Renal cortical epithelial cell (primary cell): ENCODE measurements at regions not wholly inside any gene's neighbourhood (a gene's known extent, or its start where the extent isn't known, plus 50 kb on each side); places are given as distances from the start of the nearest gene placed in this dataset.
"Not testable (repeated sequence)": the region's sequence is repeated elsewhere in the genome, so short reads cannot be mapped to it uniquely, and the experiment has no call there.

ENCODE experiments used
- DNase-seq: peaks from one replicate; pipeline ENCODE4 v3.0.0-alpha.2; 2011; ENCODE audit warnings: low read depth

DNA sequence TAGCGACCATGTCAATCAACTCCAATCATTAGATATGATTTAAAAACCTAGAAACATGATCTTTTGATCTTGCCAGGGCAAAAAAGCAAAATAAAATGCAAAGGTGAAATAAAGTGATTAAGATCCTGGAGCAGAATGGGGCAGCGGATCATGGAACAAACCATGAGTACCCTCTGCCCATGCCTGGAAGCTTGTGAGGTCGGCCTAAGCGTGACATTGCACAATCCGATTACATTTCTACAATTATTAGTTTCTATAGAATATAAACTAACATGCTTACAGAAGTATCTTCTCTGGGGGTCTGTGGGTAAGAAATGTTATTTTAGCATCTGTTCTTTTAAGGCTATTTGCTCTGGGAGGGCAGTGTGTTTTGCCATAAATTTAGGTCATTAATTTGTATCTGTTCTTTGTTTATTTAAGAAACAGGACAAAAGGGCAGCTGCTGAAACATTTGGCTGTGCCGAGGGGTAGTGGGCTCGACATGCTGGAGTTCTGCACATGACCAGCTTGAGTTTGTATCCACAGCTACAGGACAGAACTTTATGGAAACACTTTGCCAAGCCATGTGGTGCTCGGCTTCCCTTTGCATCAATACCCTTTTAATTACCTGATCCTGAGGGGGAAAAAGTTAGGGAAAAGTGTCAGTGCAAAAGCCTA is 55.9 kb downstream of the ZBTB18 start:
- no peak for DNase-seq

DNA sequence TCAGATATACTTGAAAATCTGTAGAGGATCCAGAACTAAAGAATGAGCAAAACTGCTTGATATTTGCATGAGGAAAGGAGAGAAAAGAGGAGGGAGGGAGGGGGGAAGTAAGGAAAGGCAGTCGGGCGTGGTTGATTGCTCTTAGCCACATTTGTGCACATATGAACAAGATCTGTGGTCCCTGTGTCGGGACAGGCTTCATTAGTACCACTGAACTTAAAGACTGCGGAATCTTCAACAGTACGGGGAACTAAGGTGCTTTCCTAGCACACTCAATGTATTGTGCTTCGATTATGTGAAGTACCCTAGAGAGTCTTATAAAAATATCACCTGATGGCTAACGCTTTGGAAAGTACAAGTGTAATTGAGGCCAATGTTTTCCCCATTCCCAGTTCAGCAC is 59.9 kb downstream of the ZBTB18 start:
- DNase-seq, result peak; percentile 18

DNA sequence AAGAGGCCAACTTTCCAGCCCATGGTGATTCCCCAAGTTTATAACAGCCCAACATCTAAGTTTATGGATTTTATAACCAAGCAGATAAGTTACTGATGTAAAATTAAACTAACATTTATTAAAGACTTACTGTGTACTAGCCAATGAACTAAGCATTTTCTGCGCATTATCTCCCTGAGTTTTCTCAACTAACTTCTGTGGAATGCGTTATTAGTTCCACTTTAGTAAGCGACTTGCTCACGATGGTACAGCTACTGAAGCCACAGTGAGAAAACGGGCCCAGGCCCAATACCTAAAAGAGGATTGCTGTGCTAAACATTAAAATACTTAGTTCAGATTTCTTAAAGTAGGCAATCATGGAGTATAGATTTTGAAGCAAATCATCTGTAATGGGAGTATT is 61.0 kb downstream of the ZBTB18 start:
- DNase-seq, result peak; percentile 46

DNA sequence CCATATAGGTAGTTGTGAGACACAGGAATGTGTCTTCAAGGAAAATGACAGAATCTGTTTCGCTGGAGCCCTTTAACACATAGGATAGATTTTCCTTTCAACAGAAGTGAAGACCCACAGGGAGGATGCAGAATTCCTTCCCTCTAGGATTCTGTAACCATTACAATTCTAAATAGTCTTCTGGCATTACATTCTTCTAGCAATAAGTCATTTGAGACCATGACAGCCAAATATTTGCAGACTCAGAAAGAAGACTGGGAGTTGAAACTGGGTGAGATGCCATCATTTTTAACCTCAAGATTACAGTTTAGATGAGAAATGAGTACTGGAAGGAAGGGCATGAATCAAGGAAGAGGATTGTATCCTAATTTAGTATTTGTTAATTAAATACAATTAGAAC is 61.6 kb downstream of the ZBTB18 start:
- peak; percentile 23 for DNase-seq

DNA sequence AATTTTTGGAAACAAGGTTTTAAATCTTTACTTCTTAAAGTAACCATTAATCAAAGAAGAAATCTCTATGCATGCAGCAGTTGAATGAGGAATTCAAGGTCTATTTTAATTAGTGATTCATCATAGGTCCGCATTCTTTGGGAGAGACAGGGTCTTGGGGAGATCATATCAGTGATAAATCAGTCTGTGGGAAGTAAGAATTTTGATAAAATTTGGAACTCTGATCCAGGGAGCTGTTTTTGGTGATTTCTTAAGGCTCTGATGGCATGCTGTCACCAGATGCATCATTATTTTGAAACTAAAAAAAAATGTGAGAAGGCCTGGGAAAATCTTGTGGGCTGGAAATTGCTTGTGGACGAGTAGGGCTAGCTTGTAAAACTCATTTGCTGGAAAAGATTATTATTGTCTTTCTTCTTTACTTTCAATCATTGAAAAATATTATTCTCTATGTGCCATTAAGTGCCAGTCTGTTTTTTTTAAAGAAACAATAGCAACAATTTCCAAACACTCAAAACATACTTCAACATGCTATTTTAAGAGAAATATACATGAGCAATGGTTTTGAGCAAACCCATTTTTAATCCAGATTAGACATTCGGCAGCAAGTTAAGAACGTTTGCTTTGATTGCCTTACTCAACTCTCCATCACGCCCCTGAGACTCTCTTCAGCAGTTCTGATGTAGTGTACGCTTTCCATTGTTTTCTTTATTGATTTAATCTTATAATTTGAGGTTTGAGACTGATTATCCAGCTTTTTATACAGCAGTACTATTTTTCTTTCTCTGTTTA is 62.6 kb downstream of the ZBTB18 start:
- DNase-seq, result no peak

DNA sequence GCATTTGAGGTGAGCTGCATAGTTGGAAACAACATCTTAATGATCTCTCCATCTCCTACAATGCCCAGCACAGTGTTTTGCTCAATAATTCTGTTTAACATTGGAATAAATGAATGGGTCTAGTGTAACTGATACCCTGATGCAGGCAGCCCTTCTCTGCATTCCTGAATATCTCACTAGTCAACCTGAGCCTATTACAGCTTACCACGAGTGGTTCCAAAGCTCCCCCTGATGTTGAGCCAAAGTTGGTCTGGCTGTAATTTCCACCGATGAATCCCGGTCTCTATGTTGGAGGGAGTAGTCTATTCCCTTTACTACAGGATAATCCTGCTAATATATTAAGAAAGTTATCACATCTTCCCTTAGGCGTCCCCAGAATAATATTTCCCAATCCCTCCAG is 63.8 kb downstream of the ZBTB18 start:
- peak; percentile 27 for DNase-seq

DNA sequence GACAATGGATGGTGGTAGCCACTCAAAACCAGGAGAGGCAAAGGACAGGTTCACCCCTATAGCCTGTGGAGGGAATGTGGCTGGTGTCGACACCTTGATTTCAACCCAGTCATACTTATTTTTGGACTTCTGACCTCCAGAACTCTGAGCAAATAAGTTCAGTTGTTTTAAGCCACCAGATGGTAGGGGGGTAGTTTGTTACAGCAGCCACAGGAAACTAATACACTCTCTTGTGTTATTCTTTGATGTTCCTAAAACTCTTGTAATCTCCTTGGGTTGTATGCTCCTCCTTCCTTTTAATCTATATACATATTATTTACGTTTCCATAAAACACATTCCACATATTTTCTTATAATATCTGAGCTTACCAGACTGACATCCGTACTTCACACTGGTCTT is 65.9 kb downstream of the ZBTB18 start:
- no peak for DNase-seq

DNA sequence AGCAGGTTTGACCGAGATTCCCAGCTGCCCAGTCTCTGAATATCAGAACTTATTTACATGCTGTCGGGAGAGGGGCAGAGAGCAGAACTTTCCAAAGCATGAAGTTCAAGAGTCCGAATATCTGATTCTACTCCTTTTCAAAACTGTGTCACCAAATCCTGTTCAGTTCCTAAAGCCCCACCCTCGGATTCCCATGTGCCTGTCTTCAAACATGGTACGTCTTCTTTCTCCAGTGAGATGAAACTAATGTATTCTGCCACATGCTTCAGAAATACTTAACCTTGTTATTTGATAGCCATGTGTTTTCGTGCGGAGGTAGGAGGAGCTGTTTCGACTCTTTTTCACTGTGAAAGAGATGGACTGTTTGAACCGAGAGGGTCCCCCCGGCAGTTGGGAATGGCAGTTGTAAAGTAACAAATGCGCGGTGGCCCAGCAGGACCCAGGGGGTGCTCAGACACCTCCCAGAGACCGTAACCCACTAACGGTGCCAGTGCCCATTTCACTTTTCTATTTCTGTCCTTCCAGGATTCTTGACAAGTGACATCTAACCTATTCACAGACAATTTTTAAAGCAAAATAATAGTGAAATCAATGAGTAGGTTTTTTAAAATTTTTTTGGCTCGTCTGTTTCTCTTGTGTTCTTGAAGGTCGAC is 67.2 kb downstream of the ZBTB18 start:
- peak; percentile 68 for DNase-seq

DNA sequence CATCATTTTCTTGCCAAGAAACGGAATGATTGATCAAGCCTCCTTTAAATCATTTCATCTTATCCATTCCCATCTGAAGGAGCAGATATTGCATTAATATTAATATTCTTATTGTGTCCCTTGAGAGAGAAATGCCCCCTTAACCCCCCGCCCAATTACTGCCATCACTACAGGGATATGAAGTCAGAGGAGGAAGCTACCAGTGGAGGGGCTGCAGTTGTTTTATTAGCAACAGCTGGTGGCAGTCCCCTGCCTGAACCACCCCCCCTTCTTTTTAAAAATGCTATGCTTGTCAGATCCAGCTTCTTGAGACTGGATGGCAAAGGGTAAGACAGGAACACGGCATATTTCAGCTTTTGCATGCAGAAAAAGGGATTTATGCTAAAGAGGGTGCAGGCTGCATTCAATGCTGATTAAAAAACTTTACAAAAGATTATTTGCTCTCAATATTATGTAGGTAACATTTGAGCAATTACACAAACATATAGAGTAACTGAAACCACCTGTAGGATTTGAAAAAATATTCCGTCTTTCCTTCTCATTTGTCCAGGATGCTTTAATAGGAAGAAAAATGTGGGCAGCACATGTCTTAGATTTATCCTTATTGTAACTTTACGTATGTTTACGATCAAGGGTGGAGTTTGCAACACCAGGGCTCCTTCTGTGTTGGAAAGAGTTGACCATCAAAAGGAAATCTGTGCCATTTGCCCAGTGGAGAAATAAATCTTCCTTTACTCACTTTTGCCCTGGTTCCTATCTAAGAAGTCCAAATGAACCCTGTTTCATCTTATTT is 77.7 kb downstream of the ZBTB18 start:
- DNase-seq, result no peak

DNA sequence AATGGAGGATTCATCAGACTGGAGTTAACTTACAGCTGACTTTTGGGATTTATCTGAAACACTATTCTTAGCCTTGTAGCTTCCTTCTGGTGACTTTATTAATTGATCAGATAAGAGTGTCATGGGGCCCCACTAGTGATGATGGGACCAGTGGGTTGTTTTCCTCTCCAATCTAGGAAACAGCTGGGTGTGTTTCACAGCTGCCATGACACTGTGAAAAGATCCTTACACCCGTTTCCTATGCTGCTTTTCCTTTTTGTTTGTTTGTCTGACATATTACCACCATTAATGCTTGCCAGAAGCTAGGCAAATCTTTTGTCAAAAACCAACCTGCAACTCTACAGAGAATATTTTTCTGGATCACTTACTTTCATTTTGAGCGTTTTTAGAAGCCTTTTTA is 86.2 kb downstream of the ZBTB18 start:
- no peak for DNase-seq

DNA sequence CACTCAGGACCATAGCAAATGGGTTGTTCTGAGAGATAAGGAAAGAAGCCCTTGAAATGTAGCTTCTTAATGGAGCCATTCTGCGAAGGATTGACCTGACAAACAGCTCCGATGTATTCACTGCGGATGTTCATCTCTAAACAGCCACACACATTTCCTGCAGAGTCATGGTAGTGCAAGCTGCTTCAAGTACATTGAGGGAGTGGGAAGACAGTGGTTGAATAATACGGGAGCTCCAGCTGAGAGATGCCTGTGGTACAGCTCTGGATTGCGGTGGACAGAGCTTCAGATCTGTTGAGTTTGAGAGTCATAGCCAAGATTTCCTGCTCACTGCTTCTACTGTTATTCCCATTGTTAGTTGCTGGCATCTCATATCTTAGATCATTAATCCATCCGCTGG is 86.6 kb downstream of the ZBTB18 start:
- DNase-seq, result no peak

DNA sequence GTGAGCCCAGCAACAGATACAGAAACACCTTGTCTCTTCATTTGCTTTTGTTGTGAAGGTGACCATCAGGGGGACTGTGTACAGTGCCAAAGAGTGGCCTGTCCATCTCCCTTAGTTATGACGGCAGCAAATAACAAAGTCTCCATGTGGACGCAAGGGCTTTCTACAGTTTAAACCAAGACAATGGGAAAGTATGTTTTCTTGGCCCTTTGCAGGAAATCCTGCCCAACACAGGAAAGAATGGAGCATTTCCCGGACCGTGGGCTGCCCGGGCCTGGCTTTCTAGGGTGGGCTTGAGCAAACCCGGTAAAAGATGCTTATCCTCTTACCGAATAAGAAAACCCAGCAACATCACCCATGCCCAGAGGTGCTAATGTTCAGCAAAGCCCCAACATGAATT is 87.3 kb downstream of the ZBTB18 start:
- DNase-seq, result no peak

DNA sequence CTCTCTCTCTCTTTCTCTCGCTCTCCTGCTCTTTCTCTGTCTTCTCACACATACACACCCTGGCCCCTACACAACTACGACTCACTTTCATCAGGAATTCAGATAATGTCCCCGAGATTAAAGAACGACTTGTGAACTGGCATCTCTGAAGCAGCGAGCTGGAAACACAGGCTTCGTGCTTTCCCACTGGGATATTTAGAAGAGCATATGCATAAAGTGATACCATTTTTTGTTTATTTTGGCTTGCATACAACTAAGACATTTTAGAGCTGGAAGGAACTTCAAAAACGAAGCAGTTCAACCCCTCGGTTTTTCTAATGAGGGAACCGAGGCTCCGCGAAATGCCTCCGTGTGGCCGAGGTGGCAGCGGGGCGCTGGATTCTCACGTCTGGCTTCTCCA is 88.6 kb downstream of the ZBTB18 start:
- DNase-seq, result no peak

DNA sequence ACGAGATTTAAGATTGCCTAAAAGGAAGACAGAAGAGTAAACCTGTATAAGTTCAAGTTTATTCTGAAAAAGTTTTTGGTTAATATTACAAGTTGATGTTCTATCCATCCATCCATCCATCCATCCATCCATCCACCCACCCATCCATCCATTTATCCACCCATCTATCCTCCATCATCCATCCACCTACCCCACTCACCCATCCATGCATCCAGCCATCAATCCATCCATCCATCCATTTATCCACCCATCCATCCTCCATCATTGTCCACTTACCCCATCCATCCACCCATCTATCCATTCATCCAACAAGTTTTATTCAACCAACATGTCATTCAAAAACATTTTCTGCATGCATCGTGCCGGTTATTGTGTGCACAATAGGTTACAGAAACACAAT is 89.3 kb downstream of the ZBTB18 start:
- no peak for DNase-seq

DNA sequence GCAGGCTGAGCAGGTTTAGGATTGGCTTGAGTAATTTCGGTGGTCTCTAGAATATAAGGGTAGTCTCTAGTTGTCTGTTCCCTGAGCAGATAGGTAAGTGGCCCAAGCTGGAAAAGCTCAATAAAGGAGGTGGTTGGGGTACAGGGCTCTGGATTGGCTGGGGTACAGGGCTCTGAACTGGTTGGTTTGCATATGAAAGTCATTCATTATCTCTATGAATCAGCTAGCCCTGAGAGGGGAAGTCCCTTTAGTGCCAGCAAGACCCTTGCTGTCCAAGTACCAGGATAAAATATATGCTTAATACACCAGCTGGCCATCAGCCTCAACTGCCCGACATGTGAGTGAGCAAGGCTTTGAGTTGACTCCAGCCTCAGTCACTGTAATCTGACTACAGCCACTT is 93.0 kb downstream of the ZBTB18 start:
- no peak for DNase-seq

DNA sequence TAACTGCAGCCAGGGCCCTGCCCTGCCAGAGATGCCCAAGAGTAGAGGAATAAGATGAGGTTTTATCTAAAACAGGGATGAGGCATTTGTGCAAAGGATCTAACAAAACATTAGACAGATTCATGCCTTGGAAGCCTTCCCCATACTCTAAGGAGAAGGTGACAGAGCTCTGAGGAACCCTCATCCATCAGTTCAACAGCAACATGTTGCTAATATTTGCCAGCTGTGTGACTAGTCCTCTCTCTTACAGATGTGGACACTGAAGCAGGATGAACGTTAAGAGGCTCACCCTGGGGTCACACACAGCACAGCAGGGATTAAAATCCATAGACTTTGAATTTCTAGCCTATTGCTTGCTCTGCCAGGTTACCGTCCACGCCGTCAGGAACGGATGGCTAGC is 99.0 kb downstream of the ZBTB18 start:
- DNase-seq, result no peak

DNA sequence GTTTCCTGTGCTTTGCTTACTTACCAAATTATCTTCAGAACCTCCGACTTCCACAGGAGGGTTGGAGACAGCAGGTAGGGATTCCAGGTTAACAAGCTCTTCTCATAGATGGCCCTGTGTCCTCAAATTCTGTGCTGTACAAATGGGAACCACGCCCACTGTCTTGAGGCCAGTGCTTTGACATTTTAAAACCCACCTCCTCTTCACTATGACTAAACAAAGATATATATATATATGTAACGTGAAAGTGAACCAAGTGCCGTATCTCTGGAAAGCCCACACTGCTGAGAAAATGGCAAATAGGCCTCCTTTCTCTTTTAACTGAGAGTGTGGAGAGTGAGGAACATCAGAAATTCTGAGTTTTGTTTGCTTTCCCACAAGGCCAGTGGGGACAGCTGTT is 99.6 kb downstream of the ZBTB18 start:
- no peak for DNase-seq

DNA sequence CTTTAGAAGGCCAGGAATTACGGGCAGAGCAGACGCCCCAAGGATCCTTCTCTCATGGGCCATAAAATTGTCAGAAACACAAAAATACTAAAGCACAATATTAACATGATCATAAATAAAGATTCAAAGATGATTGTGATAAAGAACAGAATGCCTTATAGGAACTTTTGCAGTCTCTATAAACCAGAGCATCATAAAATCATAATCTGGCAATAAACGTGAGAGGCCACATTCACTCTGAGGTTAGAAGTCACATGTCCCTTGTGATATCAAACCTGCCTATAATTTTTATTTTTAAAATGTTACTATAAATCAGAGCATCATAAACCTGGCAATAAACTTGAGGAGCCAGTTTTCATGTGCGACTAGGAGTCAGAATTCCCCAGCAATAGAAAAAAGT is 100.5 kb downstream of the ZBTB18 start:
- no peak for DNase-seq

DNA sequence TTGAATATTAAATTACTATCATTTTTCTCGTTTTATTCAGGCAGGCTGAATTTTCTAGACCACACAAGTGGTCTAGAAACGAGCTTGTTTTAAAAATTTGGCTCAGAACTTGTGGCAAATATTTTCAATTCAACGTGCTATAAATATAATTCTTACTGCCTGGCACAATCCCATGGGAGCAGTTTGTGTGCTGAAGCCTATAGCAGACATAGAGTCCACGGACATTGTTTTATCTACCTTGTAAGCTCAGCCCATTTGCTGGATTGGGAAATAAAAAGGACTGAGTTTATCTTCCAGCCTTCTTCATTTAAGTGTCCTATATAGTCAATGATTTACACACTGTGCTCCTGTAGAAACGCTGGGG is 103.4 kb downstream of the ZBTB18 start:
- no peak for DNase-seq

DNA sequence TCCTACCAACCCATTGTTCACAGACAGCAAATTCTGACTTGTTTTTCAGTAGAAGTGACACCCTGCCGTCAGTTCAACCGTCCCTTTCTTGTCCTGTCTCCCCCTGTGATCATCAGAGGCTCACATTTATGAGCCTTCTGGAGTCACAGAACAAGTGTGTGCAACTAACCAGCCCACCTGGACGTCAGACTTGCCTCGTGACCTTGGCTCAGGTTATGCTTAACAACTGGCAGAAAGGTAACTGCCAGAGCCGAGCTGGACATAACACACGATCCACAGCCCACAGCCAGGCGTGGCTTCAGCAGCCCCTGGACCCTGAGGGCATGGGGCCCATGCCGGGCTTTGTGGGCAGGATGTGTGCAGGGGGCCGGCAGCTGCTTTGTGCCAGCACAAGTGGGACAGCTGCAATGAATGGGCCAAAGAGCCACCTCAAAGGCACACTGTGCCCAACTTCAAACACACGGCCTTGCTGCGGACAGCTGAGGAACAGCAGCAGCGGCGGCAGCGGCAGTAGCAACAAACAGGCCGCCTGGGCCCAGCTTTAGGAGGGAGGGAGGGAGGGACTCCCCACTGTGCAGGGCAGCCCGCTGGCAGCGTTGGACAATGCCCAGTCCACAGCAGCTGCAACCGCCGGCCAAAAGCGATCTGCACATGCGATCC is 103.9 kb downstream of the ZBTB18 start:
- DNase-seq, result peak; percentile 28

DNA sequence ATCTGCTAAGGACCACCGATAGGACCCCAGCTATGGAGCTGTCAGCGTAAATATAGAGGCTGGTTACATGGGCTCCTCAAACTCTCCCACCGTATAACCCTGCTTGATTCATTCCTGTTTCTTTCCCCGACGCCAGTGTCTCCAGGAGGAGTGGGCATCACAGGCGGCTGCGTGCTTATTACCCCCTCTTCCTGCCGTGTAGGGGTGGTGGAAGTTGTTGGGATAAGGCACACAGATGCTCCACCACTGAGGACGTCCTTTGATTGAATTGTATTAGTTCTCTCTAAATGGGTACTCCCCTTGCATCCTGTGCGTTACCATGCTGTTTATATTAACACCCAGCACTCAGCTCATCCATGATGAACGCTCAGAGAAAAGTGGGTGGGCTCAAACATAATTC is 104.6 kb downstream of the ZBTB18 start:
- DNase-seq, result no peak

DNA sequence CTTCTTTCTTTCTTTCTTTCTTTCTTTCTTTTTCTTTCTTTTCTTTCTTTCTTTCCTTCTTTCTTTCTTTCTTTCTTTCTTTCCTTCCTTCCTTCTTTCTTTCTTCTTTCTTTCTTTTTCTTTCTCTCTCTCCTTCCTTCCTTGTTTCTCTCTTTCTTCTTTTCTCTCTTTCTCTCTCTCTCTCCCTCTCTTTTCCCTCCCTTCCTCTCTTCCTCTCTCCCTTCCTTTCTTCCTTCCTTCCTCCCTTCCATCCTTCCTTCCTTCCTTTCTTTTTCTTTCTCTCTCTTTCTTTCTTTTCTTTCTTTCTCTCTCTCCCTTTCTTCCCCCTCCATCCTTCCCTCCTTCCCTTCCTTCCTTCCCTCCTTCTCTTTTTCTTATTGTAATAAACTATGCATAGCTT is 105.5 kb downstream of the ZBTB18 start:
- not testable (repeated sequence) for DNase-seq
